ENCODE measurements at regions not wholly inside any gene's neighbourhood (a gene's known extent, or its start where the extent isn't known, plus 50 kb on each side); places are given as distances from the start of the nearest gene placed in this dataset.

DNA sequence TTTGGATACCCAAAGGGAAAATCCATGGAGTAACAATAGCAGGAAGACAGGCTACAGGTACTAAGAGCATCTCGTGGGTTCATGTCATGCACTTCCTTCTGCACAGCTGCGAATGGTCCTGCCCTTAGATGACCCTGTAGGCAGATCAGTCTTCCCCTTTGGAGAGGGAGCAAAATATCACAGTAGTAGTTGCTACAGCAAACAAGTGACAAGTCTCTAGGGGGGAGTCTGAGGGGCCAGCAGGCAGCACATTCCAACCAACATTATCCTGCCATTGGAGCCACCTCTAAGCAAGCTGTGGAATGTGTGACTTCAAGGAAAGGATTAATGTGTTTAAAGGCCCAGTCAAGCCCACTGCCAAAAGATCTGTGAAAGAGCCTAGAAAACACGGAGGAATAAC lies 273.2 kb upstream of the PARD3B start:
- Histone ChIP-seq H3K4me1 (no peaks in the 10 kb centered on the region; the same call in 1 of the 2 replicates), H3K27me3 (no peaks in the 10 kb centered on the region), H3K27ac (no peak overlapping the region), H3K36me3 (peaks cover 2% of the 10 kb centered on the region; the same call in 1 of the 2 replicates), H3K9me3 (replicated peaks) (peaks cover 11% of the 10 kb centered on the region), H3K4me3 (no peak overlapping the region)
- DNase-seq = peak in 1 of 2 experiments; percentile 17

DNA sequence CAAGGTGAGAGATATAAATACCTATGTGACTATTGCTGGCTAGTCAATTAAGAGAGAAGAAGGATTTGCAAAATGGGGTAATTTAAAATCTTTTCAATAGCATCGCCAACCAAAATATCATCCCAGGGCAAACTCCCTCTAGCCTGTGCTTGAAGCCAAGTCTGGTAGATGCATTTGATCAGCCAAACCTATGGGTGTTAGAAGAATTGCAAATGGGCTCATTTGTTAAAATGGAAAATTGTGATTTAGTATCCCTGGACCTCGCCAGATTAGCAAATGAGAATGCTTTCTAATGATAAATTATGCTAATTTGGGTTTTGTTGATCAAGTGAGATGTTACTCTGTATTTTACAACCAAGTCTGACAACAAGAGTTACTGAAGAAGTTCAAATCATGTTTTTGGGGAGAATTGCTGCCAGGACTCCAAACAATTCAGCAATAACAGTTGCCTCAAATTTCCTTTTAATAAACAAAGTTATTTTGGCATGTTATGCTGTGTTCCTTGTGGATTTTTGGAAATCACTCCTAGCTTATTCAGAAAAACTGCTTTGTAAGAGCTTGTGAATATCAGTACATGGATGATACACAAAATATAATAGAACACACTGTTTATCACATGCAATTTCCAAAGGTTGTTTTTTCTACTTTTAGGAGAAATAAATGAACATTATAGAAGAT lies 272.5 kb upstream of the PARD3B start:
- no peak overlapping the region for H3K4me3 ChIP-seq
- H3K27ac ChIP-seq = no peak overlapping the region
- H3K4me1 ChIP-seq = no peaks in the 10 kb centered on the region; the same call in 1 of the 2 replicates
- DNase-seq = no peak
- peaks cover 11% of the 10 kb centered on the region for H3K9me3 ChIP-seq (replicated peaks)
- no peaks in the 10 kb centered on the region for H3K27me3 ChIP-seq
- peaks cover 2% of the 10 kb centered on the region; the same call in 1 of the 2 replicates for H3K36me3 ChIP-seq

DNA sequence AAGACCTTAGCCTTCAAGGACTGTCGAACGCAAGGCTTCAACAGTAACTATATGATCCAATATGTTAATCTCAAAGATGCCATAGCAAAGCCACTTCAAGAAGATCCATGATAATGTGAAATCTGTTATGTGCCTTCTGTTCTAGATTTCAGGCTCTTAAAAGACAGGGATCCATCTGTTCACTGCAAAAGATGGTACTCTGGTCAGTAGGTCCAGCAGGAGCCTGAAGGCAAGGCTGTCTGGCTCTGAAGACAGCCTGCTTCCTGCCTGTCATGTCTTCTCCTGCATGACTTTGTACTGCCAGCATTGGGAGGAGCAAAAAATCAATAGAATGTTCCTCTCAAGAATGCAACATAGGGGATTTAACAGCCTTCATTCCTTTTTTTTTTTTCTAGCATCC lies 270.8 kb upstream of the PARD3B start:
- Histone ChIP-seq H3K27me3 (no peaks in the 10 kb centered on the region), H3K4me3 (no peak overlapping the region), H3K4me1 (no peaks in the 10 kb centered on the region; the same call in 1 of the 2 replicates), H3K9me3 (replicated peaks) (peaks cover 11% of the 10 kb centered on the region), H3K36me3 (peaks cover 2% of the 10 kb centered on the region; the same call in 1 of the 2 replicates), H3K27ac (no peak overlapping the region)
- no peak for DNase-seq

DNA sequence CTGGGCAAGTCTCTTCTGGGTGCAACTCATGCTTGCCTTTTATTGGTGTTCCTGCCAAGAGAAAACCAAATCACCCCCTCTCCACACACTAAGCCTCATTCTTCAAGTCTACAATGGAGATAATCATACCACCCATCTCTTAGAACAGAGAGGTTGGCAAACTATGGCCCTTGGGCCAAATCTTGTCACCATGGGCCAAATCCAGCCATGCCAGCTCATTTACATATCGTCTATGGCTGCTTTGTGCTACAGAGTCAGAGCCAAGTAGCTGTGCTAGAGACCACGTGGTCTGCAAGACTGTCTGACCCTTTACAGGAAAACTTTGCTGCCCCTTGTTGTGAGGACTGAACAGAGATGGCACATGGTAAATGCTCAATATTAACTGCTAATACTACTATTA lies 270.3 kb upstream of the PARD3B start:
- Histone ChIP-seq H3K36me3 (peaks cover 2% of the 10 kb centered on the region; the same call in 1 of the 2 replicates), H3K27me3 (no peaks in the 10 kb centered on the region), H3K4me1 (no peaks in the 10 kb centered on the region; the same call in 1 of the 2 replicates), H3K4me3 (no peak overlapping the region), H3K27ac (no peak overlapping the region), H3K9me3 (replicated peaks) (peaks cover 11% of the 10 kb centered on the region)
- no peak for DNase-seq

DNA sequence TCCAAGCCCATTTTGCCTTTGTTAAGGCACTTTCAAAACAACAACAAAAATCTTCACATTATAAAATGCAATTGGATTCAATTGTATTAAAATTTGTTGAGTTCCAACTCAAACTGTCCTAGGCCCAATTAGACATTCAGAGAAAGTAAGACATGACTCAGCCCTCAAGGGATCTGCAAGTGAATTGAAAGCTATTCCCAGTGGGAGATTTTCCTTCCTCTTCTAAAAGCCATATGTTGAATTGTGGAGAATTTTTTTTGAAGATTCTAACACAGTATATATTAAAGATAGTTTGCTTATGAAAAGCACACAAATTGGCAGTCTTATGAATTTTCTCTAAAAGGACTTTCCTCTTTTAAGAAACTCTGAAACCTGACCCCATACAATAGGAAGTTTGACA lies 268.0 kb upstream of the PARD3B start:
- no peak for DNase-seq
- Histone ChIP-seq H3K27me3 (no peaks in the 10 kb centered on the region), H3K4me3 (no peak overlapping the region), H3K36me3 (no peaks in the 10 kb centered on the region), H3K4me1 (no peaks in the 10 kb centered on the region; the same call in 1 of the 2 replicates), H3K27ac (no peak overlapping the region), H3K9me3 (replicated peaks) (no peaks in the 10 kb centered on the region)

DNA sequence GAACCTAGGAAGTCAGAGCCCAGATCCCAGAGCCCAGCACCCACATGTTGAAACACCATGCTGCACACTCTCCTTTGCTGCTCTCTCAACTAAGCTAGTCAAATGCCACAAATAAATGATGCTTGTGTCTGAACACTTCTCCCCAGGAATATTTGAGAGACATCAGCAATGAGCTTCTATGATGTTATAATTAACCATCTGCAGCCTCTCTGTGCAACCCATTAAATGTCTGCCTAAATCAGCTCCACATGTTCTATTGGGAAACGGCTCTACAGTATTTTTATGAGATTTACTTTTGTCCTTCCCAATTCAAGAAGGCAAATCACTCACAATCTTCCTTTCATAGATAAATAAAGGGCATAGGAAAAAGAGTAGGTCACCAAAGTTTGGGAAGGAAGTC lies 266.8 kb upstream of the PARD3B start:
- H3K27me3 ChIP-seq = no peaks in the 10 kb centered on the region
- H3K36me3 ChIP-seq = no peaks in the 10 kb centered on the region
- no peak overlapping the region for H3K4me3 ChIP-seq
- no peaks in the 10 kb centered on the region for H3K9me3 ChIP-seq (replicated peaks)
- no peak for DNase-seq
- no peak overlapping the region for H3K27ac ChIP-seq
- no peaks in the 10 kb centered on the region; the same call in 1 of the 2 replicates for H3K4me1 ChIP-seq

DNA sequence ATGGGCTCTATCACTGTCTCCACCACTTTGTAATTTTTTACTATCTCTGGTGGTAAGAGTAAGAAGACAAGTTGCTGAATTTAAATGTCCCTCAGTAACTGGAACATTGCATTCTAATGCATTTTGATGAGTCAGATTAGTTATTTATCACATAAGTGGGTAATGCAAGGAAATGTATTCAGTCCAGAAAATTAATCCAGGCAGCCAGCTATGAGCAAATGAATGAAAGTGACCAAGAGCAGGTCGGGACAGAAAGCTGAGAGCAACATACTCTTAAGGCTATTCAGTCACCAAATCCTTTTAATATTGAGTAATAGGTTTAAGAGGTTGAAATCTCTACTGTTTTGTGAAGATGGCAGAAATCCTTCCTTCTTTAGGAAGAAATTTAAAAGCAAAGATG lies 265.5 kb upstream of the PARD3B start:
- no peak overlapping the region for H3K27ac ChIP-seq
- no peaks in the 10 kb centered on the region; the same call in 1 of the 2 replicates for H3K4me1 ChIP-seq
- H3K36me3 ChIP-seq = no peaks in the 10 kb centered on the region
- DNase-seq = no peak
- H3K27me3 ChIP-seq = no peaks in the 10 kb centered on the region
- no peak overlapping the region for H3K4me3 ChIP-seq
- H3K9me3 ChIP-seq (replicated peaks) = no peaks in the 10 kb centered on the region

DNA sequence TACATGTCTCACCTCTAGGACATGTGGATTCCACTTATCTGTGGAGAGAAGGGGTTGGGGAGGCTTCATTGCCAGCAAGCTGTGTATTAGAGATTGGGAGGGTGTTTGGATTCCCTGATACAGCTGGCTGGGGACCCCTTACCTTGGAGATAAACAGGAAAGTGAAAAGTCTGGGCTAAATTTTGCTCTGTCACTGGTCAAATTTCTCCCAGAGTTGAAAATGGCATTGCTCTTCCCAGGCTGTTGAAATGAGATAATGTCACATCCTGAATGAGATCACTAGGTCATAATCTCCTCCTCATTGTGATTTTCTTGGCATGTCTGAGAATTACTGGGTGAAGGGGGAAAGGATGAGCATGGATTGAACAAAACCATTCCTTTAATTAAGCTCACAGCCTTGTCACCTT lies 265.0 kb upstream of the PARD3B start:
- Histone ChIP-seq H3K4me3 (no peak overlapping the region), H3K9me3 (replicated peaks) (no peaks in the 10 kb centered on the region), H3K27ac (no peak overlapping the region), H3K4me1 (no peaks in the 10 kb centered on the region; the same call in 1 of the 2 replicates), H3K27me3 (no peaks in the 10 kb centered on the region), H3K36me3 (no peaks in the 10 kb centered on the region)
- DNase-seq = no peak

DNA sequence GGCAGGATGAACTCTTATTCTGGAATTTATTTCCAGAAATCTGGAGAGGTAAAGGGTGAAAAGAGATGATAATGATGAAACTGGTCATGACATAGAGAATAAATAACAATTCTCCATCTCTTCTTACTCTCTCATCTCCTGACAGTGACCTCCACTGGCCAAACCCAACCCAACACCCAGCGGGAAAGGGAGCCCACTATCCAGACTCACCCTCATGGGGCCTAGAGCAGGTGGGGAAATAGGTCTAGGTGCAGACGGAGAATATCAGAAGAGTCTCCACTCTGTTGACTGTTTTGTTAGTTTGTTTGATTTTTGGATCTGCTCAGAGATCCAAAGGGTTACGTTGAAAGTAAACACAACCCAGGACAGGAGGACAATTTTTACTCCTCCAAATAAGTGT lies 263.2 kb upstream of the PARD3B start:
- Histone ChIP-seq H3K9me3 (replicated peaks) (no peaks in the 10 kb centered on the region), H3K4me1 (no peaks in the 10 kb centered on the region; the same call in 1 of the 2 replicates), H3K4me3 (no peak overlapping the region), H3K36me3 (no peaks in the 10 kb centered on the region), H3K27me3 (no peaks in the 10 kb centered on the region), H3K27ac (no peak overlapping the region)
- DNase-seq = no peak

DNA sequence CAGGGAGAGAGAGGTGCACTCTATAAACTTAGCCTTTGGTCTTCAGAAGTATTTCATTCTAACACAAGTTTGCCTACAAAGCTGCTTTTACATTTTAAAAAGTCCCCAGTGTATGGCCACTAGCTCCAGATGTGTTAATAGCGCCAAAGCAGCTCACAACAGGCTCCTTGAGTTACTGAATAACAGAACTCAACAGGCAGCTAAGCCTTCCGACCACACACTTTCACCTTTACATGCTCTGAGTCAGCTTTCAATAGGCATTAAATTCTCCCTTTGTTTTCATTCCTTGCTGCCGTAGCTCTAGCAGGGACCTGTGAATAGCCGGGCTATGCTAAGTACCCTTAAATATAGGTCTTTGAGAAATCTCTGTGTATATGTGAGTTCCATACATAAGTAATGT lies 262.8 kb upstream of the PARD3B start:
- H3K4me1 ChIP-seq = no peaks in the 10 kb centered on the region; the same call in 1 of the 2 replicates
- no peaks in the 10 kb centered on the region for H3K9me3 ChIP-seq (replicated peaks)
- H3K36me3 ChIP-seq = no peaks in the 10 kb centered on the region
- no peak overlapping the region for H3K27ac ChIP-seq
- H3K27me3 ChIP-seq = no peaks in the 10 kb centered on the region
- peak in 1 of 2 experiments; percentile 35 for DNase-seq
- no peak overlapping the region for H3K4me3 ChIP-seq

DNA sequence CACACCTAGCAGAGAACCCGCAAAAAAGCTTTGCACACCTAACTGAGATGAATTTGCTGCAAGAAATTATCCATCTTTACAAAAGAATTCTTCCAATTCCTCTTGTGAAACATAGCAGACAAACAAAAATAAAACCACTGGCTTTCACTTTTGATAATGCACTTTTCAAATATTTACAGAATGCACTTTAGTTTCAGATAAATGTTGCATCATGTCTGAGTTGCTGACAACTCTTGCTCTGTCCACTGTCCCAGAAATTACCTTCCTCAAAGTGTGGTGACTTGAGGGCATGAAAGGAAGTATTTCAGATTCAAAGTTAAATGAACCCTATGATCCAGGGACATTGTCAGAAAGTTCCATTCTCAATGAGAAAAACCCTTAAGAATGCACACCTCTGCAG lies 256.2 kb upstream of the PARD3B start:
- Histone ChIP-seq H3K27me3 (no peaks in the 10 kb centered on the region), H3K4me1 (no peaks in the 10 kb centered on the region), H3K4me3 (no peak overlapping the region), H3K36me3 (no peaks in the 10 kb centered on the region), H3K9me3 (replicated peaks) (no peaks in the 10 kb centered on the region), H3K27ac (no peak overlapping the region)
- no peak for DNase-seq

DNA sequence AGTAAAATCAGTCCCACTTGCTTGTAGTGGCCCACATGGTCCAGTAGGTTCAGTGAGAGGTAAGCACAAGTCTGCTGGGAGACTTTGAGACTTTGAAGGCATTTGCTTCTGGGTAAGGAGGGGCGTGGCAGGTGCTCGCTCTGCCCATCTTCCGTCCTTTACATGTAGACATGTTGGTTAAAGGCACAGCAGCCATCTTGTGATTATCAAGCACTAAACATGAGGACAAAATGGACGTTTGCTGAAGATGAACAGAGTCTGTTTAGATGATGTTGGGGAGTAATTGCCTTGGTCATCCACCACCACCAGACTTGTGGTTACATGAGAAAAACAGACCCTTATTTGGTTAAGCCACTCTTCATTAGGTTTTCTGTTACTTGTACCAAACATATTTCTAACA lies 252.8 kb upstream of the PARD3B start:
- Histone ChIP-seq H3K4me3 (no peak overlapping the region), H3K27me3 (0 out of 2 replicates have a peak, but pooled peaks cover 5% of the 10 kb centered on the region), H3K9me3 (replicated peaks) (no peaks in the 10 kb centered on the region; the same call in 1 of the 2 replicates), H3K4me1 (no peaks in the 10 kb centered on the region), H3K36me3 (no peaks in the 10 kb centered on the region), H3K27ac (no peak overlapping the region)
- no peak for DNase-seq

DNA sequence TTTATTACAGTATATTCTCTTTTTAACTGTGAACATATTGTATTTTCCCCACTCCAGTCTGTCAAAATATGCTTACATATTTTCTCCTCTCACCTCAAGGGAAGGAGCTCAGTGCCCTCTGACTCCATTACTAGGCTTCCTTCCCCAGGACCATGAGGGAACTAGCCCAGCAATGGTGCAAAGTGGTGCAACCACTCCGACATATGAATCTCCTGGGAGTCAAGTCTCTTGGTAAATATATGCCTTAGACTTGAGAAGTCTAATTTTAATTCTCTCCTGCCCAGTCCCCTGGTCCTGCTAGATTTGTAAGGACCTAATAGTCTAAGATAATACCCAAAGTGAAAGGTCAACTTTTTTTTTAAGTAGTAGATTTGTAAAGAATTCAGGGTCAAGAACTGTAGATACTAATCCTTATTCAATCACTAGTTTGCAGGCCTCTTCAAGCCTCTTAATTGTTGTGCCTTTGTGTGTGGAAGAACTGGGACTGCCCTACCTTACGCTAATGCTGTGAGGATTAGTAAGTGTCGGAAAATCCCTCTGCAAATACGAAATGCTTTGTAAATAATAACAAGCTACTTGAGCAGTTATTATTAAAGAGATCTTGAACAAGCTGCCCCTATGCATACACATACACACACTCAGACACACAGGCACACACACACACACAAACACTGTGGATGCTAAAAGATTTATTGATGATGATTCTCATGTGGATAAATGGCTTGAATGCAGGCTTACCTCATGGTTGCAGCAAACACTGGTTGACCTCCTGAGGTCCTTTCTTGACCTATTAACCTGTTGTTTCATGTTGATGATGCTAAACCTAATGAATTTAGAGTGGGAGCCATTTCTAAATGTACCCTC lies 251.2 kb upstream of the PARD3B start:
- DNase-seq = no peak
- no peaks in the 10 kb centered on the region for H3K4me1 ChIP-seq
- H3K27me3 ChIP-seq = 0 out of 2 replicates have a peak, but pooled peaks cover 5% of the 10 kb centered on the region
- H3K4me3 ChIP-seq = no peak overlapping the region
- no peaks in the 10 kb centered on the region; the same call in 1 of the 2 replicates for H3K9me3 ChIP-seq (replicated peaks)
- H3K27ac ChIP-seq = no peak overlapping the region
- H3K36me3 ChIP-seq = no peaks in the 10 kb centered on the region

DNA sequence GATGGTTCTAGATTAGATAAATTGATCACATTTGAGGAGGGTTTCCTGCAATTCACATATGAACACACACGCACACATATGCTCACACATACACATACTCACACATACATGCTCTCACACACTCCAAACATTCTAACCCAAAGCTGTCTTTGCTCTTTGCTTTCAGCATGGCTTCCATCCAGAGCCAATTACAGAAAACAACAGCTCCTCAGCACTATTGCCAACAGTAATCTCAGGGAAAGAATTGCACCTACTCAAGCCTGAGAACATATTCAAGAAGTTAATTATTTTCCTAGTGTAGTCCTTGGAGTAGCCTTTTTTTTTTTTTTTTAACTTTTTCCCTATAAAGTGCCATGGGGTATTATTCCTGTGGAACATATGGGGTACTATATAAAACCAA lies 246.9 kb upstream of the PARD3B start:
- no peaks in the 10 kb centered on the region for H3K36me3 ChIP-seq
- 0 out of 2 replicates have a peak, but pooled peaks cover 5% of the 10 kb centered on the region for H3K27me3 ChIP-seq
- DNase-seq = no peak
- no peaks in the 10 kb centered on the region for H3K4me1 ChIP-seq
- H3K27ac ChIP-seq = no peak overlapping the region
- H3K9me3 ChIP-seq (replicated peaks) = no peaks in the 10 kb centered on the region; the same call in 1 of the 2 replicates
- H3K4me3 ChIP-seq = no peak overlapping the region

DNA sequence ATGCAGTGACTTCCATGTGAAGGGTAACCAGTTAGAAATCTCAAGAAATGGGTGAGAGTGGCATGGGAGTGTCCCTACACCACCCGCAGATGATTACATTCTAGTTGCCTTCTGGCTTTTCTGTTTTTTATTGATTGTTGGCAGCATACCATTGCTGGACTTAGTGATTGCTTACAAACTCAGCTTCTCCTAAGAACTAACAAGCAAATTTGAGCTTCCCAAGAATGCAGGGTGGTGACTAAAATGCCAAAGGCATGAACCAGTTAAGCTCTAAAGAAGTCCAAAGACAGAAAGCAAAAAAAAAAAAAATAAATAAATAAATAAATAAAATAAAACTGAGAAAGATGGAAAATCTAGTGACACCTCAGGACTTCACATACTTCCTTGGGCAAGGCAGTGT lies 245.5 kb upstream of the PARD3B start:
- Histone ChIP-seq H3K4me3 (no peak overlapping the region), H3K36me3 (no peaks in the 10 kb centered on the region), H3K27me3 (0 out of 2 replicates have a peak, but pooled peaks cover 2% of the 10 kb centered on the region), H3K9me3 (replicated peaks) (no peaks in the 10 kb centered on the region; the same call in 1 of the 2 replicates), H3K4me1 (no peaks in the 10 kb centered on the region), H3K27ac (no peak overlapping the region)
- DNase-seq = no peak

Measured in SJCRH30 (cell line).